Non-pigmented ciliary epithelial cell (primary cell): ENCODE measurements at regions not wholly inside any gene's neighbourhood (a gene's known extent, or its start where the extent isn't known, plus 50 kb on each side); places are given as distances from the start of the nearest gene placed in this dataset.
A peak's percentile ranks its signal among the peaks of the same experiment; 100 is the strongest.
"Not testable (repeated sequence)": the region's sequence is repeated elsewhere in the genome, so short reads cannot be mapped to it uniquely, and the experiment has no call there.

Experiments used
- DNase-seq: peaks from one replicate; pipeline ENCODE4 v3.0.0-alpha.2; 2010; ENCODE audit warnings: low read depth

DNA sequence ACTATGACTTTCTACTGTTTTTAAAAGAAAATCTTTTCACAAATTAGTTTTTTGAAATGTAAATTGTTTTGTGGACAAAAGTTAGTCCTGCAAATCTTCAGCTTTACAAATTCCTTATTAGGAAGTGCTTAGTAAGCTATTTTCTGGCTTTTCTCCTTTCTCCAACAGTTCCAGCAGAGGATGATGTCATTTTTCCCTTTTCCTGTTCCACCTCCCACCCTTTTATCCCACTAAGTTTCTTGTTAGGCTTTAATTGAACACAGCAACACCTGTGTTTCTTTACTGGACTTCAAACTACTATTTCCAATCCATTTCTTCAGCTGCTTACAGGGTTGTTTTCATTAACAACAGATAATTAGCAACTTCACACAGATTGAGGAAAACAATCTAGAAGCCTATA, 389.2 kb downstream of the NDFIP2 start:
- DNase-seq = no peak

DNA sequence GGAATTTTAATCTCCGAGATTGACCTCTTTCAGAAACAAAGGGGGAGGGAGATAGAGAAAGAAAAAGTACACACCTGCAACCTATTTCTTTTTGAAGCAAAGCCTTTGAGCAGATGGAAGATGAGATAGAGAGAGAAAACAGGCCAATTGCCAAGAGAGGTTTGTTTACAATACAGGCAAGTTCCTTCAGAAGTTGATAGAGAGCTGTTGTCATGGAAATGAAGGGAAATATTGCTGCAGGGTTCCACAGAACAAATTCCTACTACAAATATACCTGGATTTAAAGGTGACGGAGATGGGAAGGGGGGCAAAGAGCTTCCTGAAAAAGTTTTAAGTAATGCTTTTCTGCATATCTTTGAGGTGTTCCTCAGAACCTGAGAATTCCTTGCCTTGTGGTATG, 388.4 kb downstream of the NDFIP2 start:
- peak; percentile 8 for DNase-seq

DNA sequence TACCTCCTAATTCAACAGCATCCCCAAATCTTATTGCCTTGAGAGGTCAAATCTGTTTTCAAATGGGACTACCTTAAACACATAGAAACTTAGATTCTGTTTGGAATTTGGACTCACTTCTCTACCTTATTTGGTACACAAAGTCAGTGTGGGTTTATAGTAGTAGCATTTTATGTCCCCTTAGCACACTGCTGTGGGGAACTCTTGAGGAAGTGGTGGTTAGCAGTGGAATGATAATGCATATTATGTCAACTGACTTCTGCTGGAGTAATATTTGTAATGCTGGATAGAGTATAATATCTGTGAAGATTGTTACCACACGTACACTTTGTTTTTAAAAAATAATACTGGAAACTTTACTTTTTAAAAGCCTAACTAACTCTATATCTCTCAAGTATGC, 386.3 kb downstream of the NDFIP2 start:
- DNase-seq = no peak

DNA sequence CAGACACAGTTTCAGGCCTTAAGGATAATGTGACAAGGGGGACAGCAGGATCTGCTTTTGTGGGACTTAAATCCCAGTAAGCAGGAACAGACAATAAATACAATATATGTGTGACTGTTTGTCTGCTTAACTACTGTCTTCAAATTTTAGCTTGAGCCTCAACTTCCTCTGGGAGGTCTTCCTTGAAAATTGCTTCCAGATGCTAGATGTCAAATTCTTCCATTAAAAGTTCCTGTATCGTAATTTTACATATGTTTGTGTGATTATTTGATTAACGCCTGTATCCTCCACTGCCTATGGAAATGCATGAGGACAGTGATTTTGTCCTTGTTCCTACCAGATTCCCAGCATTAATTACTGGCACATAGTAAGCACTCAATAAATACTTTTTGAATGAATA, 385.5 kb downstream of the NDFIP2 start:
- DNase-seq = no peak

DNA sequence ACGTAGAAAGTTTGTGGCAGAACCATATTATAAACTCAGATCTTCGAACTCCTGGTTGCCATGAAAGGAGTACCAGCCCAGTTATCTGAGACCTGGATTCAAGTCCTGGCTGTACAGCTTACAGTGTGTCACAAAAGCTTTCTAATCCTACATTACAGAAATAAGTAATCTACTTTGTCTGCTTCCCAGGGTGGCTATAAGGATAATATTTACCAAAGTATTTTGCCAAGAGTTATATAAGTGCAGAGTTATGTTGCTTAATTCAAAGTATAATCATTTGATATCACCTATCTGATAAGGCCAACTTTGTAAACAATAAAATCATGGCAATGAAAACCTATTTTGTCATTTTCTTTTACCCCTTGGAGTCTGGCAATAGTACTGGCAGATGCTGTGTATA, 381.6 kb downstream of the NDFIP2 start:
- DNase-seq = no peak

DNA sequence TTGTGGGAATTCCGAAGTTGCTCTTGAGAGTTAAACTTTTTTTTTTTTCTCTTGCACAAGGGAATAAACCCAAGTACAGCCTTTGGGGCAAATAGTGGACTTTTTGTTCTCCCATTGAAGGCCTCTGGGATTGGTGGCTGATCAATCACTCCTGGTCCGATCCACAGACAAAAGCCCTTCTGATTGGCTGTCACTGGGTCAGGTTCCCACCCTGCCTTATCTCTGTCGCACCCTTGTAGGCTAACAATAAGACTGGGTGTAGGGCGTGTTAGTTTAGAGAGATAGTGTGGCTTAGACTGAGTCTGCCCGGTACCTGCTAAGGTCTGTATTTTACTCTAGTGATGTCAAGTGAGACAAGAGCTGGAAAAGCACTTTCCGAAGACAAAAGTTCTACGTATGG, 380.8 kb downstream of the NDFIP2 start:
- DNase-seq = no peak

DNA sequence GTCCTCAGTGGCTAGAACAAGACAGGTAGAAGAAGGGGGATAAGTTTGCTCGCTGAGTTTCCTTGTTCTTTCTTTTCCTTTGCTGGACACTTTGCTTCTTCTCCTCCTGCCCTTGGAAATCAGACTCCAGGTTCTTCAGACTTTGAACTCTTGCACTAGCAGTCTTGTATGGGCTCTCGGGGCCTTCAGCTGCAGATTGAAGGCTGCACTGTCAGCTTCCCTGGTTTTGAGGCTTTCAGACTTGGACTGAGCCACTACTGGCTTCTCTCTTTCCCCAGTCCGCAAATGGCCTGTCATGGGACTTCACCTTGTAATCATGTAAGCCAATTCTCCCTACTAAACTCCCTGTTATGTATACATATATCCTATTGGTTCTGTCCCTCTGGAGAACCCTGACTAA, 379.8 kb downstream of the NDFIP2 start:
- no peak for DNase-seq

DNA sequence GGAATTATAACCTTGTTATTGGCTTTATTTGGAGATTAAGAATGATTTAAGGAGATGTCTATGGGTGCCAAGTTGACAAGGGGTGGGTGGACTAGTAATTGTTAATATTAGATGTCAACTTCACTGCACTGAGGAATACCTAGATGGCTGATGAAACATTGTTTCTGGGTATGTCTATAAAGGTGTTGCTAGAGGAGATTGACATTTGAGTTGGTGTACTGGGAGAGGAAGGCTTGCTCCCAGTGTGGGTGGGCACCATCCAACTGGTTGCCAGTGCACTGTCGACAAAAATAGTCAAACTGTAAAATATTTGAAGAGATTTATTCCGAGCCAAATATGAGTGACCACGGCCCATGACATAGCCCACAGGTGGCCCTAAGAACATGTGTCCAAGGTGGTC, 378.8 kb downstream of the NDFIP2 start:
- DNase-seq = no peak

DNA sequence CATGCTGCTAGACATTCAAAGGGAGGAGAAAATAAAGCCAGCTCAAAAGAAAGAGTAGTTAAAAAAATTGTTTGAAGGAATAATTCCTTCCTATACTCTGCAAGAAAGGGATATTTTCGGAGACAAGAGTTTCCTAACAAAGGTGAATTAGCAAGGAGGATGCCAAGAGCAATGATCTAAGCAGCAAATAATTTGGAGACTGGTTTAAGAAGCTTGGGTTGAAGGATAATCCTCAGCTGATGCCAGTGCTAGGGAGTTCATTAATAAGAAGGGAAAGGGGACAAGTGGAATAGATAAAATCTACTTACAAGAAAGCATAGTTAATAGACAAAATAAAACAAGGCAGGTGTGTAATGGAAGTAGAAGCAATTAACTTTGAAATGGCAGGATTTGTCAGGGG, 372.3 kb downstream of the NDFIP2 start:
- DNase-seq = no peak

DNA sequence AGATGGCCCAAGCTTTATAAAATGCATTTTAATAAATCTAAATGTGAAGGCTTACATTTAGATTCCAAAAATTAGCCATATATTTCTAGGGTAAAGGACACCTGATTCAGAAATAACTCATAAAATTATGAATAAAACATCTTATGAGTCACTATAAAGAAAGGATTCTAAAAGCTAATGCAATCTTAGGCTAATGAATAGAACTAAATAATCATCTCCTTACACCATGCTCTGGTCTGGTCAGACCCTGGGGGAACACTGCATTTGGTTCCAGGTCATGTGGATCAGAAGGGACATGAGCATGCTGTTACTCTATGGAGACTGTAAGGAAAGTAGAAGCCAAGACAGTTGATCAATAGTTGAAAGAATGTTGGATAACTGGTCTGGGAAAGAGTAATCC, 370.4 kb downstream of the NDFIP2 start:
- no peak for DNase-seq

DNA sequence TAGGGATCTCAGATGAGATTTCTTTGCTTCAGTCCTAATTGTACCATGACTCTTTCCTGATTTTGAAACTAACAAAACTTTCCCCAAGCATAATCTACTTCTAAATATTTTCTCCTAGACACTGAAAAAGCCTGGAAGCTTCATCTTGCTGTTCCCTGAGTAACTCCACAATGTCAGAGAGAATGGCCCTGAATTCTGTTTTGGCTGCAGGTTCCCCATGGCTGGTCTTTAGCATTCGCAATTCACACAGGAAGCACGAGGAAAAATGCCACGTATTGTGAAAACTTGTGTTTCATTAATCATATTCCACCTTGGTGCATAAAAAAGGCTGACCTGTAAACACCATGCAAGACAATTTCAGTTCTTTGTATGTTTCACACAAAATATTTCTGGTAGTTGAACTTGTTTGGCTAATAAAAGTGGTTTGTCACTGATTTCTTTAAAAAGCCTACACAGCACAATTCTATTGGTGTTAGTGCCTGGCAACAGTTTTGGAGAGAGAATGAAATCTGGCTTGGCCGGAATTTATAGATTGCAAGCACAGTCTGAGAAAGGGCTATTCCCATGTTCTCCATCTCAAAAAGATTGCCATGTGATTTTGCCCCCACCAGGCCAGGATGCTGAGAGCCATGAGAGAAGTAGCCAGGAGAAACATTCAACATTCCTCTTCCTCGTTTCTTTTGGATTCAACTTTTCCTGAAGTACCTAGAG, 367.1 kb downstream of the NDFIP2 start:
- DNase-seq = no peak

DNA sequence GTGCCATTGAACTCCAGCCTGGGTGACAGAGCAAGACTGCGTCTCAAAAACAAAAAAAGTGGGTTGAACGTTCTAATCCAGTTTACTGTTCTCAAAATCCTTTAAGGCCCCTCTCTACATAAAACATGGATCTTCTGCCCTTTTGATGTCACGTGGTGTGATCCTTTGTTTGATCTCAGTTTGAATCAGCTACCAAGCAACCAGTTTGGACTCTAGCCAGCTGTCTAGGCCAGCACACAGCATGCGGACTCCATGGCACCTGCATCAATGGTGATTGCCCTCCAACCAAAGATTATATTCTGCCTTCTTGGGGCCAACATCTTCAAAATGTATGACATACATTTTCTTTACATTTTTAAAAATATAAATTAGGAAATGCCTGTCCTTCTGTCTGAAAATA, 365.4 kb downstream of the NDFIP2 start:
- DNase-seq = no peak

DNA sequence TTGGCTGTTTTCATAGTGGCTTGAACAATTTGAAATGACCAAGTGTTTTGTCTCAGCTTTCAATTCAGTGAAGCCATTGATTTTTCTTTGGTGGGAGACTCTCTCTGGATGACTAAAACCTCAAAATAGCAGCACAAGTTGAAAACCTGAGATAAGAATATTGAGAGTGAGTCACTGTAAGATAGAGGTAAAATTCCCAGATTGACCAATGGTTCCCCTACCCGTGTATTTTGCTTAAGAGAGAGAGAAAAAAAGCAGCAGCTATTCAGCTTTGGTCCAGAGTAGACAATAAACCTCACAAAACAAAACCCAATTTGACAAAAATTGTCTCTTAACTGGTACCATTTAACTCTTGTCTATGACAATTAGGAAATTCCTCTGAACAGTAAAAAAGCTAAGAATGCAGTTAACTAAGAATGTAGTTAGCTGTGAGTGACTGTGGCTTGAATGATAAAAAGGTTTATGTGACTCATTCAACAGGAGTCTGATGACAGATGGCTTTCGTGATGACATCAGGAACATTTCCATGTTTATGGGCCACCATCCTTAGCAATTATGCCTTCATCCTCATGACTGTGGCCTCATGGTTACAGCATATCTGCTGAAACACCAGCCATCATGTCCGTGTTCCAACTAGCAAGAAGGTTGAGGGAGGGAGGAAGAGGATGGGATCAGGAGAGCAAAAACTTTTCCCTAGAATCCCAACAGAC, 356.9 kb downstream of the NDFIP2 start:
- peak; percentile 30 for DNase-seq

DNA sequence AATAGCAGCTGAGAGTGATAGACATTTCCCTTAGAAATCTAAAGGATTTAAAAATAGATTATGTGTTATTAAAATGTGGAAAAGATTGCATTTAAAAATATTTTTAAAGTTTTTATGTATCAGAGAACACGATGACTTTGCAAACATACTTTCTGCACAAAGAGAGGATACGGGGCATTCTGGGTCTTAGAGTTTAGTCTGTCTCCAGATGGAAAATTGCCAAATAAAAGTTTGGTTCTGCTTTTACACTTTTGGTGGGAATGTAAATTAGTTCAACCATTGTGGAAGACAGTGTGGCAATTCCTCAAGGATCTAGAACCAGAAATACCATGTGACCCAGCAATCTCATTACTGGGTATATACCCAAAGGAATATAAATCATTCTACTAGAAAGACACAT, 355.2 kb downstream of the NDFIP2 start:
- DNase-seq = not testable (repeated sequence)

DNA sequence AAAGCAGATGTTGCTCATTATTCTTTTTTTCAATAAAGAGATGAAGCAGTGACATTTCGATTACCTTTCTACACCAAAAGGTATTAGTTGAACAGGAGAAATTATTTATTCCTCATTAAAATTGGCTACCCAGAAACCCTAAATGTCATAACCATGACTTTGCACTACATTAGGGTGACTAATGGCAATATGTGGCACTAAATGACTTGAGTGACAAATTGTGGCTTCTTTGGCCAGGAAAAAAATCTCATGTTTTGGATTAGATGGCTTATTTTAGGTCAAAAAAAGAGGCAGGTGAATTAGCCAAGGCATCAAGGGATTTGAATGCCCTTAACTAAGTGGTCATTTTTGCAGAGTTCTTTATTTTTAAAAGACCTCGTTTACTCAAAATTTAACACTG, 353.9 kb downstream of the NDFIP2 start:
- no peak for DNase-seq

DNA sequence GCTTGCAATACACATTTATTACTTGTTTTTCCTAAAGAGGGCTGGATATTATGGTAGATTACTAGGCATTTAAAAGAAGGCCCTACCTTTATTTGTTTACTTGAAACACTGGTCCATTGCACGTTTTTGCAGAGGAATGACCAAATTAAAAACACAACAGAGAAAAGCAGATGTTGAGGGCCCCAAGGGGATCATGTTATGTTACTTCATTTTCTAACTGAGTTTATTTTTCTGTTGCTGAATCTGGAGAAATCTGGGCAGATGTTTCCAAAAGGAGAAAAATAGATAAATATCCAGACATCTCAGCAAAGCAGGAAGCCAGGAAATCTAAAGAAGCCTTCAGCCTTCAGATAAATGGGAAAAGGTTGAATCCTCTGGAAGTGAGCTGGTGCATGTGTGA, 353.0 kb downstream of the NDFIP2 start:
- DNase-seq = no peak

DNA sequence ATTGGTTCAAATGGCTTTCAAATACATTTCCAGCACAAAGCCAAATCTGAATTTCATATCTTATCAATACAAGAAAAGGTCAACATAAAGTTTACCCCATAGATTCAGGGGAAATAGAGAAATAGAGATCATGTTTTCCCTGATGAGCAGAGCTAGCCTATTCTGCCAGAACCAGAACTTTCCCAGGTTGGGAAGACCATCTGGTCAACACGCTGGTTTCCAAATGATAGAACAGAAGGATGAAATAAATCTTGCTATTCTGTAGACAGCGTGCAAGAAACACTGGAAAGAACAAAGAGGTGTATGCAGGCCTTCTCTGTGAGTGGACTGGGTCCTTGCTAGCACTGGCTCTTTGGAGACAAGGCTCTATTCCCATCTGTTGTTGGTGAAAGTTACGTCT, 350.6 kb downstream of the NDFIP2 start:
- no peak for DNase-seq

DNA sequence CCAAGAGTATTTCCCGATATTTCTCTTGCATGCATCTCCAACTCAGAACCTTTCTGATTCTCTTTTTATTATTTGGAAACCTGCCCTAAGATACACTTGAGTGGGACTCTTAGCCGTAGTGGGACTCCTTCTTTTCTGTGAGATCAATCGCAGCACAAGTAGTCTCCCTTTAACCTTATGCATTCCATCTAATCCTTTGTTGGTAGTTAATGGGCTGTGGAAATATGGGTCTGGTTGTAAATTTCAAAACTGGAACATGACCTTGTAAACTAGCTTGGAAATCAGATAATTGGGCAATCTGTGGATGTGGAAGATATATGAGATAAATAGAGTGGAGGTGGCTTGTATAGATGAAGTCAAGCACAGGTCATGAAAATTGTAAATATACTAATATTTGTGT, 350.0 kb downstream of the NDFIP2 start:
- no peak for DNase-seq

DNA sequence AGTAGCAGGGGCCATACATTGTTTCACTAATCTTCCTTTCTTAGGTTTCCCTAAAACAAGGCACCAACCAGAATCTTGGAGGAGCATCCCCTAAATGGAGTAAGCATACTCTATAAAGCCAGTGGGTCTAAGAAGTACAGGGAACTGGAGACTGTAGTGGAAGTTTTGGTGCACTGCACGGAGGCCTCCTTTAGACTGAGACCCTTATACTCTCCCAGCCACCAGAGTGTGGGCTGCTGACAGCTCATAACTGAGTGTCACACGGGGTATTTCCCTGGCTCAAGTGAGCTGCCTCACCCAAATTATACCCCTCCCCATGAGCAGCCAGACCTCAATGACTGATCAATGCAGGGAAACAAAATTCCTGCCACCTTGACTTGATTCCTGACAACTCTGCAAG, 349.5 kb downstream of the NDFIP2 start:
- DNase-seq = no peak

DNA sequence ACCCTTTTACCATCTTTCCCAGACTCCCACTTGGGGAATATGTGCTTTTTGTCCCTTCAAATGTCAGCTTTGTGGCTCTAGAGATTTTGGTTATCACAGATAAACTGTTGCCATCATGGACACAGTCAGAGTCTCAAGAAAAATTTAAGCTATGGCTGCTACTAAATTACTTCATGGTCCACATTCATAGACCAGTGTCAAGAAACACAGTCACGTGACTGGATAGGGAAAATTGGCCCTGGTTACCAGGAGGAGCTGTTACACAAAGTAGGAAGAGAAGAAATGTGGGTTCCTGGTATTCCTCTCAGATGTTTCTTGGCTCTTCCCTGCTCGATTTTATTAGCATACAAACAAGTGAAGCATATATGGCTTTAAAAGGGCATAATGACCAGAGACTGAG, 348.9 kb downstream of the NDFIP2 start:
- DNase-seq = no peak

DNA sequence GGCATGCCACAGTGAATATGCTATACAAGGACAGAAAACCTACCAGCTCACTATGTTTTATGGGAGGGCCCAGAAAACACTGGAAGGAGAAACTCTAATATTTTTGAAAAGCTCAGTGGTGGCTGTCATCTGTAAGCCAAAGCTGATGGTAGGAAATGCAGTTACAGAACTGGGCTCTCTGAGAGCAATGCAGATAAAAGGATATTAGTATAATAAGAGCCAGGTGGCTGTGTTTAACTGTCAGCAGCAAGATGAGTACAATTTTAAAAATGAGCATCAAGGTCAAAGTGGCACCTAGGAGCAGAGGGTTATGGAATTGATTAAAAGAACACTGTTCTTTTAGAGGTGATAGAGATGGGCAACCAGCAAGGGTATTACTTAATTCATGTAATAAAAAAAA, 345.0 kb downstream of the NDFIP2 start:
- no peak for DNase-seq

DNA sequence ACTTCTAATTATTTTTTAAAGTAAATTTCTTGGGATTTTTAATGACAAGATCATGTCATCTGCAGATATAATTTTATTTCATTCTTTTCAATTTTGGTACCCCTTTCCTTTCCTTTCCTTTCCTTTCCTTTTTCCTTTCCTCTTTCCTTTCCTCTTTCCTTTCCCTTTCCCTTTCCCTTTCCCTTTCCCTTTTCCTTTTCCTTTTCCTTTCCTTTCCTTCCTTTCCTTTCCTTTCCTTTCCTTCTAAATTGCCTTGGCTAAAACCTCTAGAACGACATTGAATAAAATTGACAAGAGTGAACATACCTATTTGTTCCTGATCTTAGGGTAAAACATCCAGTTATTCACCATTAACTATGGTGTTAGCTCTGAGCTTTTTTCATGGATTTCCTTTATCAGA, 334.1 kb downstream of the NDFIP2 start:
- DNase-seq = no peak

DNA sequence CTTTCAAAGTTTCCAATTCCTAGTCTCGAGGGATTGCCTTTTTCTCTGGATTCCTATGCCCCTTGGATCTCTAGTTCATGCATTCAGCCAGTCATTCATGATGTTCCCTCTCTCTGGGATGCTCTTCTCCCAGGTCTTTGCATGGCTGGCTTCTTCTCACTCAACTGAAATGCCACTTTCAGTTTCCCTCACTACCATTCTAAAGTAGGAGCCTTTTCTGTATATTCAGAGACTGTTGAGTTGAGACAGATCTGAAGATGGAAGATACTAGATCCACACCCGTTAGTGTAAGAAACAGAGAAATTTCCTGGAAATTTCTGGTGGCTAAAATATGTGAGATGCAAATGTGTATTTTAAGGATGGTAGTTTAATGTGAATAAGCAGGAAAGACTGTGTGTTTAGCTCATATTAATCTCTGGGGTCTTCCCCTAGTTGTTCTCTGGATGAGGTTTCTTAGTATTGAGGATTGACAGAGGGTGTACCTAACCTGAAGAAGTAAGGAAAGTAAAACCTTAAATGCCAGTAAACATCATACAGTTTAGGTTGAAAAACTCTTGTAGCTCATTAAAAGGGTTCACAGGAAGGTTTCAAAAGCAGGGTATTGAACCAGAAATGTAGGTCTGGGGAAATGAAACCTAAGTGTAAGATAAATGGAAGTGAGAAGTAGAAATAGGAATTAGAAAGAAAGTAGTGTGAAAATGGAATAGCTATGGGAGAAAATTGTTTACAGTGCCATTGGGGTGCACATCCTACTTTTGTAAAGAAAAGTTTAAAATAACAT, 331.3 kb downstream of the NDFIP2 start:
- DNase-seq = no peak
